Amygdala (tissue), 56 donors: ENCODE measurements at regions not wholly inside any gene's neighbourhood (a gene's known extent, or its start where the extent isn't known, plus 50 kb on each side); places are given as distances from the start of the nearest gene placed in this dataset.

Experiments used
- DNase-seq, 56 donors: peaks; one replicate each; lab custom pipeline; 2025; lab: John Stamatoyannopoulos, UW

DNA sequence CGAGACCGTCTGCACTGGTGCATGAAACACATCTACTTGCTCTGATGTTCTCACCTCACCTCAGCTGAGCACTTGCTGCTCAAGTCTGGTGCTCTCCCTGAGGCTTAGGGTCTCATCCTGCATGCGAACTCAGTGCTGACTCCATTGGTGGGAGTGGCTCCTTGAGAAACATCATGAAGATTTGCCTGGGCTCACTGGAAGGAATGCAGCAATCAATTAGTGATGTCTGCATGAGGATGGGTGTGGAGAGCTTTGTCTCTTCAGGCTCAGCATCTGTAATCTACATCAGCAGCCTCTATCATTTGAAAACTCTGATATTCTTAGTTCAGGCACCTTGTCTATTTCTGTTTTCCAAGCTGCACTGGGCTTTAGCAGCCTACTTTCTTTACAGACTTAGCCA is 204.4 kb downstream of the IRF8 start:
- DNase-seq = no peak

DNA sequence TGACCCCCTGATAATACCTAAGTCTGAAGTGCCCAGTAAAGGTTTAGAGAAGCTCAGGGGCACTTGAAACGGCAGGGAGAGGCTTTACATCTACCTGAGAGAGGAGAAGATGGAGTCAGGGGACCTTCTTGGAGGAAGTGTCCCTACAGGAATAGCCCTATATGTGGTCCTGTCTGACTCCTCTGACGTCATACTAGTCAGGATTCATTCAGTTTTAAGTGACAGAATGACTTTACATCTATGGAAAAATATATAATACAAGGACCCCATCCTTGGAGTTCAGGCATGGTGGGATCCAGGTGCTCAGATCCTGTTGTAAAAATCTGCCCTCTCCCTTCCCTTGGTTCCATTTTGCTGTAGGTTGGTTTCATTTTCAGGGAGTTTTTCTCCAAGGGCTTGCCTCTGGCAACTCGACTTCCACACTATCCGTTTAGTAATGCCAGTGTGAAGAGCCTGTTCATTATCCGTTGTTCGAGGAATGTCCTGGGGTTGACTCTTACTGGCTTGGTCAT is 205.6 kb downstream of the IRF8 start:
- no peak for DNase-seq

DNA sequence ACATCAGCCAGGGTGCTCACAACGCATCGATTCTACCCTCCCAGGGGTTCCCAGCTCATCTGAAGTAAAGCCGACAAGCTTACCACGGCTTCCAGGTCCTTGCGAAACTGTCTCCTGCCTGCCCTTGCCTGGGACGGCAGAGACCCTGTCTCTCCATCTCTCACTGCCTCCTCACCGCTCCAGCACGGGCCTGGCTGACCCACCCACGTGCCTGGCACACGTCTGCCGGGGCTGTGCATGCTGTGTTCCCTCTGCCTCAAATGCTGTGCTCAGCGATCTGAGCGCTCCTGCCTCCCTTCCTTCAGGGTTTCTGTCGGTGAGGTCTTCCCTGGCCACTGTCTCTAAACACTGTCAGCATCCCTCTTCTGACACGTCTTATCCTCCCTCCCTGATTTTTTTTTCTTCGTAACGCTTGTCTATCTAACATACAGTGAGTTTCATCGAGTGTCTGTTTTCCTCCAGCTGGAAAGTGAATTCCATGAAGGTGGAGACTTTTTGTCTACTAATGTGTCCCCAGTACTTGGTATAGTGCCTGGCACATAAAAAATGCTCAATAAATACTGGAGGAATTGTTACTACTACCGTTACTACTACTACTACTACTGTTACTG is 208.4 kb downstream of the IRF8 start:
- no peak for DNase-seq

DNA sequence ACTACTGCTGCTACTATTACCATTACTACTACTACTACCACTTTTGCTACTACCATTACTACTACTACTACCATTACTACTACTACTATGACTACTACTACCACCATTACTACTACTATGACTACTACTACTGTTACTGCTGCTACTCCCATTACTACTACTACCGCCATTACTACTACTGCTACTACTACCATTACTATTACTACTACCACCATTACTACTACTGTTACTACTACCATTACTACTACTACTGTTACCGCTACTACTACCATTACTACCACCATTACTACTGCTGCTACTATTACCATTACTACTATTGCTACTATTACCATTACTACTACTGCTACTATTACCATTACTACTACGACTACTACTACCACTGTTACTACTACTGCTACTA is 209.1 kb downstream of the IRF8 start:
- no peak for DNase-seq

DNA sequence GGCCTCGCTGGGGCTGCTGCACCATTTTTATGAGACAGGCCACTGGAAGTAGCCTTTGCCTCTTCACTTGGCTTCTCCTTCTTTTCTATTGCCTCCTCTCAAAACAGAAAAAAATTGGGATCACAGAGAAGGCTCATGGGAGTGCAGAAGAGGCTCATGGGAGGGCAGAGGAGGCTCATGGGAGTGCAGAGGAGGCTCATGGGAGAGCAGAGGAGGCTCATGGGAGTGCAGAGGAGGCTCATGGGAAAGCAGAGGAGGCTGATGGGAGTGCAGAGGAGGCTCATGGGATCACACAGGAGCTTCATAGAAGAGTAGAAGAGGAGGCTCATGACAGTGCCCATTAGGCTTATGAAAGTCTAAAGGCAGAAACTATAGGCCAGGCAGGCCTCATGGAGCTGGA is 211.2 kb downstream of the IRF8 start:
- no peak for DNase-seq

DNA sequence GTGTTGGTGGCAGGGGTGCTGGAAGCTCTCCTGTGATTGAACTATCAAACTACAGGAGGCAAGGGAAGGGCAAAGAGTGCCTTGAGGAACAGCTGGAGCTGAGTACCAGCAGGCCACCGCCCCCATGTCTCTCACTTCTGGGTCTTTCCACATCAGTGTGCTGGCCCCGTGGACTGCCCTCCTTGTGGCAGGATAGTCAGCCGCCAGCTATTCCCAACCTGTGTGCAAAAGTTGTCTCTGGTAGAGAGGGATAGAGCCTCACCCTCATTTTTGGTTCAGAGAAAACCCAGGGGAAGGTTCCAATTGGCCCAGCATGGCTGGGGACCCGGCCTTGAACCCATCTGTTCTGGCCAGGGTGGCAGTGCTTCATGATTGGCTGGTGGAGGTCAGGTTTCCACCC is 211.8 kb downstream of the IRF8 start:
- DNase-seq = no peak

DNA sequence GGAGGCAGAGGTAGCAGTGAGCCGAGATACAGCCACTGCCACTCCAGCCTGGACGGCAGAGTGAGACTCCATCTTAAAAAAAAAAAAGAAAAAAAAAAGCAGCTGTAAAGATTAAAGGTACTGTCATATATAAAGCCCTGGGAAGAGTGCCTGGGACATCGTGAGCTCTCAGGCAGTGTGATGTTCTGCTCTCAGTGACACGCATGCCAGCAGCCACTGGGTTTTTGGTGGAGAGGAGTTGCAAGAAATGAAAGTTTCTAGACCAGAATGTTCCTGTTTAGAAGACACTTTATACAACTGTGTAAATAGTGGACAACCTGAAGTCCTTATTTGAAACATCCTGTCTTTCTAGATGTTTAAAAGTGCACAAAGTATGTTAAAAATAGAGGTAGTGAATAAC is 213.2 kb downstream of the IRF8 start:
- no peak for DNase-seq

DNA sequence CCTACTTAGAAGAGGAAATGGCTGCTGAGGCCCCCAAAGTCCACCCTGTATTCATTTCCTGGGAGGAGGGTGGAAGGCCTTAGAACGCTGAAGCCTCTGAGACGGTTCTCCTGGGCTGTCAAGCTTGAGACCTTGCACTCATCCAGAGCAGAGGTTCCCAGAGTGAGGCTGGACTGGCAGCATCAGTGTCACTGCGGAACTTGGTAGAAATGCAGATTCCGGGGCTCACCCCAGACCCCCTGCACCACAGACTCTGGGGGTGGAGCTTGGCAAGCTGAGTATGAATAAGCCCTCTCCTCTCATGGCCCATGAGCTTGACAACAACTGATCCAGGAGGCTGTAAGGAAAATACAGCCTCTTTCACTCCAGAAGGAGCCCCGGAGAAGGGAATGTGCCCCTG is 218.3 kb downstream of the IRF8 start:
- DNase-seq = no peak

DNA sequence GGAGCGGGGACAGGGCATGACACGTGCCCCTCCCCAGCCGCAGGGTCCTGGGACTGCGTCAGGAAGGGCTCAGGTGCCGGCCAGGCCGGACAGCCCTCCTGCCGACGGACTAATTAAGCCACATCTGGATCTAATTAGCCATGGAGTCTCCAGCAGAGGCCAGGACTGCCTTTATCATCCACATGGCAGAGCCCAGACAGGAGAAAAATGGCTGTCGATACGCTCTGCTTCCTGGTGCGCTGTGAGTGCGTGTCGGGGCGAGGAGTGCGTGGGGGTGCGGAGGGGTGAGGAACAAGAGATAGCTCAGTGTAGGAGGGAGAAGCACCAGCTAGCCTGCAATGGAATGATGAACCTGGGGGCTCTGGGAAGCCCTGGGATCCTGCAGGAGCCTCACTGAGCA is 218.8 kb downstream of the IRF8 start:
- no peak for DNase-seq

DNA sequence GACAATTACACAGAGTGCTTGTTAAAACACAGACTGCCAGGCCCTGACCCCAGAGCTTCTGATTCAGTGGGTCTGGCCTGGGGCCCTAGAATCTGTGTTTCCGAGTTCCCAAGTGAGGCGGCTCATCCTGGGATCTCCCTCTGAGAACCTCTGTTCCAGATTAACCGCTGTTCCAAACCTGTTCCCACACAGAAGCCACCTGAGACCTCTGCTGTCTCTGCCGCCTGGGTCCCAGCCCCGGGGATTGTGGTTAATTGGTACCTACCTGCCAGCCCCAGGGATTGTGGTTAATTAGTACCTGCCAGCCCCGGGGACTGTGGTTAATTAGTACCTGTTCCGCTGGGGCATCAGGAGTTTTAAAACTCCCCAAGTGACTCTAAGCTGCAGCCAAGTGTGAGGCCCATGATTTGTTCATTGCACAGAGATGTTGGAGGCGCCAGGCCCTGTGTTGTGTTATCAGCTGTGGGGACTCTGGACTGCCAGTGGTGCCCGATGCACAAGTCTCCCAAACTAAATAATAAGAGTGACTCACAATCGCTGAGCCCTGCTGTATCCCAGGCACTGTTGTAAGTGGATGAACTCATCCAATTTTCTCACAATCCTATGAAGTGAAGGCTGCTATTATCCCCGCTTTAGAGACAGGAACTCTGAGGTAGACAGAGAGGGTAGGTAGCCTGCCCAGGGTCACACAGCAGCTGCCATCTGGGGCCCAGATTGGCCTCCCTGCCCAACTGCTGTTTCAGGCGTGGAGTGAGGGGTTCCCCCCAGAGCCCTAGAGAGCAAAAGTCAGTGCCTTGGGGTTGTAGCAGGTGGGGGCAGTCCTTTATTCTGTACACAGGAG is 219.7 kb downstream of the IRF8 start:
- no peak for DNase-seq

DNA sequence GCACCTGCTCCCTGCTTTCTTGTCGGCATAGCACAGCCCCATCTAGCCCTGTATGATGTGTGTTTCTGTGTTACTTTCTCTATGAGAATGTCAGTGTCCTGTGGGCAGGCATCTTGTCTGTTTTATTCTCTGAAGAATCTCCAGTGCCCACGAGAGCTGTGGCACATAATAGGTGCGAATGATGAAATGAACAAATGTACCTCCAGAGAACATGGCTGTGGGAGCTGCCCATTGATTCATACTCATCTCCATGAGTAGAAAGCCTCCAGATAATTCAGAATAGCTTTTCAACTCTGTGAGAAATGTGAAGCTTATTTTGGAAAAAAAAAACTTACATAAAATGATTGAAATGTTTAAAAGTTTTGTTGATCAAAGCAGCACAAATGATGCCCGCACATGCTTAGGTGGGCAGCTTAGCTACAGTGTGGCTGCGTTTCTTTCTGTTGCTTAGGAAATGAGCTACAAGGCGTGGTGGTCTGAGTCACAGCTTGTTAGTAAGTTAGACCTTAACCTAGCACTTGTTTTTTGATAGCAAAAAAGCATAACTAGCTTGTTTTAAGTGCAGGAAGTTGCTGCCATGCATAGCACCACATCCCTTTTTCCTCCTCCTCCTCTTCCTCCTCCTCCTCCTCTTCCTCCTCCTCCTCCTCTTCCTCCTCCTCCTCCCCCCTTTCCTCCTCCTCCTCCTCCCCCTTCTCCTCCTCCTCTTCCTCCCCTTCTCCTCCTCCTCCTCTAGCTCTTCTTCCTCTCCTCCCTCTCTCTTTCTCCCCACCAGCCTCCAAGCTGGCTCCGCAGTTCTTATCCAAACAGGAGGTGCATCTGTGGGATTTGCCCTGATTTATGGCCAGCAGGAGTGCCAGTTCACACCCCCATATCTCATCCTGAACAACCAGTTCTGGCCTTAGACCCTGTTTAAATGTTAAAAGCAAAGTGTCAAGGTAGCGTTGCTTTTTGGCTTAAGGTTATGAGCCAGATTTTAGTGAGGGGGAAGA is 221.5 kb downstream of the IRF8 start:
- peak in 2 of 56 donors; percentile 2 to 18 for DNase-seq

DNA sequence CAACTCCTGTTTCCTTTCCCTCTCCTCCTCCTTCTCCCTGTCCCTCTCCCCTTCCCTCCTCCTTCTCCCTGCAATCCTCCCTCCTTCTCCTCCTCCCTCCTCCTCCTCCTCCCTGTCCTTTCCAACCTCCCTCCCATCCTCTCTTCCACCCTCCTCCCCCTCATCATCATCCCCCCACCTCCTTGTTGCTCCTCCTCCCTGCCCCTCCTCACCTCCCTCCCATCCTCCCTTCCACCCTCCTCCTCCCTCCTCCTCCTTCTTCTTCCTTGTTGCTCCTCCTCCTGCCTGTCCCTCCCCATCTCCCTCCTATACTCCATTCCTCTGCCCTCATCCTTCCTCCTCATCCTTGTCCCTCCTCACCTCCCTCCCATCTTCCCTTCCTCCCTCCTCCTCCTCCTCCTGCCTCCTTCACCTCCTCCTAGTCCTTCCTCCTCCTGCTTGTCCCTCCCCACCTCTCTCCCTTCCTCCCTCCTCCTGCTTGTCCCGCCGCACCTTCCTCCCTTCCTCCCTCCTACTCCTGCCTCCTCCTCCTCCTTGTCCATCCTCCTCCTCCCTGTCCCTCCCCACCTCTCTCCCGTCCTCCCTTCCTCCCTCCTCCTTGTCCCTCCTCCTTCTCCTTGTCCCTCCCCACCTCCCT is 222.5 kb downstream of the IRF8 start:
- DNase-seq = no peak

DNA sequence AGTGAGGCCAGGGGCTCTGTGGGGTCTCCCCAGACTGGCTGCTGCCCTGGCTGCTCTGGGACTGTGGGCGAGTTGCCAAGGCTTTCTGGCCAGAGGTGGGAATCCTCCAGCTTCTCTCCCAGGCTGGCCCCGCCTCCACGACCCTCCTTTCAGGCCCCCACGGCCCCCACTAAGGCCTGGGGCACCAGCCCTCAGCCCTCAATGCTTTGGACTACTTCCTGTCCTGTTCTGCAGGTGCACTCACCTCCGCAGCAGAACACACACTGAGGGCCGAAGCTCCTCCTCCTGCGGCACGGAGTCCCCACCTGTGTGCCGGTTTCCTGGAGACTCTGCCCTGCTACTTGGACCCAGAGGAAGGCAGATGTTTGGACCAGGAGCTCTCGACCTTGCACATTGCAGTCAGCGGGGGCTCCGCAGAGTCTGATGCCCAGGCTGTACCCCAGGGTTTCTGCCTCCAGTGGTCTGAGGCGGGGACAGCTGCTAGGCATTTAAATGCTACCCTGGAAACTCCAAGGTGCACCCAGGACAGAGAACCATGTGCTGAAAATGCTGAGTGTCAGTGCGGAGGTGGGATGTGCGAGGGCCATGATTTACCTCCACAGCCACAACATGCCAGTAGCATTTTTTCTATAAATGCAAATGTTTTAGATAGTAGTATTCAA is 223.8 kb downstream of the IRF8 start:
- DNase-seq = no peak

DNA sequence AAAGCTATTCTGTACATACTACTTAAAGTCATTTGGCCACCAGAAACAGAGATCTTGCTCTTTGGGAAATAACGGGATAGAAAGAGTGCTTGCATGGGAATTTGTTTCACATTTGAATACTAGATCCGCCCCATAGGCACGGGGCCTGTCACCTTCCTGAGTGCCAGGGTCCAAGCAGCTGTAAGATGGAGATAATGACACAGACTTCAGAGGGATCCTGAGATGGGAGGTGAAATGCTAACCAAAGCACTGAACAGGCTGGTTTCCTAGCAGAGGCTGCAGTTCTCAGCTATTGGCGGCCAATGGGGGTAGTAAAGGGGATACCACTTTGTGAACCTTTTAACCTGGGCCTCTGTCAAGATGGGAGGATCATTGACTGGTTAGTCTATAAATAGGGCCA is 225.4 kb downstream of the IRF8 start:
- DNase-seq = no peak

DNA sequence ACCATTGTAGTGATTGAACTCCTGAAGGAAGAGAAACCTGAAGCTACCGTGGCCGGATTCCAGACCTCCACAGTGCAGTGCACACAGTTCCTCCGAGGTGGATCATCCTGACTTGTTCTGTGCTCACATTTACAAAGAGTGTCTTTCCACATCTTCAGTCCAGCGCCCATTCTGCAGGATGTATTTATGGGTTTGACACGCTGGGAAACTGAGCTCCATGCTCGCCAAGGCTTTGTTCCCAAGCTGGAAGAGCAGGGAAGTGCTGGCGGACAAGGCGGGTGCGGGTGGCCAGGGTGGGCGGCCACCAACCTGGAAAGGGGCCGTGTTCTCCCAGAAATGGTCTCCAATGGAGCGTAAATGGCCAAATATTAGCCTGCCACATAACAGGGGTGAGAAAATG is 227.9 kb downstream of the IRF8 start:
- no peak for DNase-seq

DNA sequence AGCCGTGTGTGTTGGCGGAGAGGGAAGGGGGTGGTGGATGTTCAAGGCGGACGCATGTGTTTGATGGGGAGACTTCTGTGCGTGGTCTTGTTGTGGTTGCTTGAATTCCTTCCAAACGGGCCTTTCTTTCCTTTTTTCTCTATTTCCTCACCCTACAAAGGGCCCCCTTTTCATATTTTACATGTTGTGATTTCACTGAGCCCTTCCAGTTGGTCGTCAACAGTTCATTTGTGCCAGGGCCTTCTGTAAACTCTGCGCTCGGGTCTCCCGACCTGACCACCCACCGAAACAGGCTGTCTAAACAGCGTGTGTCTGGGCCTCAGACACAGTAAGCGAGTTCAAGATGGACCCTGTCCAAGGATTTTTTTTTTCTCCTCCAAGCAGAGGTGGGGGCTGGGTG is 228.4 kb downstream of the IRF8 start:
- no peak for DNase-seq

DNA sequence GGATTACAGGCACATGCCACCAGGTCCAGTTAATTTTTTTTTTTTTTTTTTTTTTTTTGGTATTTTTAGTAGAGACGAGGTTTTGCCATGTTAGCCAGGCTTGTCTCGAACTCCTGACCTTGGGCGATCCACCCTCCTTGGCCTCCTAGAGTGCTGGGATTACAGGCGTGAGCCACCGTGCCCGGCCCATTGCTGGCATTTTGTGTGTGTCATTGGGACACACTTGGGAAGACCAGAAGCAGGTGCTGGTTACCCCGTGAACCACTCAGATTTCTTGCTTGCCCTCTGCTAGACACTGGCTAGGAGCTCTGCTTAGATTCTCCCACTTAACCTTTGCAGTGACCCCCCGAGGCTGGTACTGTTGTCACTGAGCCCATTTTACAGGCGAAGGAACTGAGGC is 229.3 kb downstream of the IRF8 start:
- DNase-seq = no peak

DNA sequence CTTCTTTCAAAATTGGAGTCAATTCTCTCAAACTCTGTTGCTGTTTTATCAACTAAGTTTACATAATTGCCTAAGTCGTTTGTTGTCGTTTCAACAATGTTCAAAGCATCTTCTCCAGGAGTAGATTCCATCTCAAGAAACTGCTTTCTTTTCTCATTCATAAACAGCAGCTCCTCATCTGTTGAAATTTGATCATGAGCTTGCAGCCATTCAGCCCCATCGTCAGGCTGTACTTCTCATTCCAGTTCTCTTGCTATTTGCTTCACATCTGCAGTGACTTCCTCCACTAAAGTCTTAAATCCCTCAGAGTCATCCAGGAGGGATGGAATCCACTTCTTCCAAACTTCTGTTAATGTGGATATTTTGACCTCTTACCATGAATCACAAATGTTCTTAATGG is 230.6 kb downstream of the IRF8 start:
- DNase-seq = no peak

DNA sequence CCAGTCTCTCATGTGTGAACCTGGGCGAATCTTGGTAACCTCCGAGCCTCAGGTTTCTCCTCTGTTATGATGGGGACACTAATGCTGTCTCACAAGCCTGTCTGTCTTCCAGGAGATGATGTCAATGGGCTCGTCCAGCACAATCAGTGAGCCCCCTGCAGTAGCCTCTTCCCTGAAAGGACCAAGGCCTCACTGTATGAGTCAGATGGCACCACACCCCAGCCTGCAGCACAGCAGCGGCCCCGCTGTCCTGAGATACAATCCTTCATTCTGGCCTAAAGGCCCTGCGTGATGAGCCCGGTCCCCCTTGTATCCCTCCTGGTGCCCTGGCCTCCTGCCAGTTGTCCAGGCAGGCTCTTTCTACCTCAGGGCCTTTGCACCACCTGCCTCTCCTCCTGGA is 234.4 kb downstream of the IRF8 start:
- DNase-seq = no peak

DNA sequence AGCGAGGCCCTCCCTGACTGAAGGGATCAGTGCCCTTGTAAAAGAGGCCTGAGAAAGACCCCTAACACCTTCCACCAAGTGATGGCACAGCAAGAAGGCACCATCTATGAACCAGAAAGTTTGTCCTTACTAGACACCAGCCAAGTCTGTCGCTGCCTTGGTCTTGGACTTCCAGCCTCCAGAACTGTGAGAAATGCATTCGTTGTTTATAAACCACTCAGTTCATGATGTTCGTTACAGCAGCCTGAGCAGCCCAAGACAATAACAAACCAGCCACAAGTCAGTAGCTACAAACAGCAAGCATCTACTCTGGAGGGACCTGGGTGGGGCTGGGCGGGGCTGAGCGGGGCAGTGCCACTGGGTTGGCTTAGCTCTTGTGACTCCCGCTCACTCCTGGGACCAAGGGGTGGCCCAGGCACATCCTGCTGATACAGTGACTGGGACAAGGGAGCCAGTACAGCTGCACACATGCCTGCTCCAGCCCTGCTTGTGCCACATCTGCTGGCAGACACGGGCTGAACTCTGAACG is 234.9 kb downstream of the IRF8 start:
- no peak for DNase-seq
